HG03135 (cell line): ENCODE measurements at regions not wholly inside any gene's neighbourhood (a gene's known extent, or its start where the extent isn't known, plus 50 kb on each side); places are given as distances from the start of the nearest gene placed in this dataset.

Source experiments
- ATAC-seq: cut with Tn5 transposase; IDR thresholded peaks from one replicate; pipeline ENCODE4 v1.9.1; 2021; ENCODE audit warnings: mild to moderate bottlenecking, moderate library complexity; ENCODE audit not compliant: unreplicated experiment

GRCh38 chr13:27014406-27015359 is 156.9 kb downstream of the USP12 start:
- ATAC-seq = no peak

GRCh38 chr13:27012482-27013197 is 159.0 kb downstream of the USP12 start:
- ATAC-seq = no peak

GRCh38 chr13:27011661-27012060 is 159.9 kb downstream of the USP12 start:
- ATAC-seq = no peak

GRCh38 chr13:27008733-27009132 is 162.9 kb downstream of the USP12 start:
- no peak for ATAC-seq

- no peak for ATAC-seq
These were observed 164.4 kb downstream of the USP12 start for GRCh38 chr13:27007166-27007565.

- no peak for ATAC-seq
These were observed 165.0 kb downstream of the USP12 start for GRCh38 chr13:27006519-27007161.

- ATAC-seq = no peak
These were observed 165.6 kb downstream of the USP12 start for GRCh38 chr13:27005976-27006518.

- ATAC-seq = no peak
These were observed 166.1 kb downstream of the USP12 start for GRCh38 chr13:27005556-27005955.

GRCh38 chr13:27004866-27005265 is 166.7 kb downstream of the USP12 start:
- ATAC-seq = no peak

GRCh38 chr13:27004326-27004725 is 167.3 kb downstream of the USP12 start:
- ATAC-seq = no peak

GRCh38 chr13:27001705-27002104 is 169.9 kb downstream of the USP12 start:
- ATAC-seq = no peak

GRCh38 chr13:27000686-27001085 is 170.9 kb downstream of the USP12 start:
- no peak for ATAC-seq

- no peak for ATAC-seq
These were observed 172.1 kb downstream of the USP12 start for GRCh38 chr13:26999499-26999898.

- ATAC-seq = no peak
These were observed 173.3 kb downstream of the USP12 start for GRCh38 chr13:26998292-26998691.

GRCh38 chr13:26996965-26997752 is 174.5 kb downstream of the USP12 start:
- ATAC-seq = peak; percentile 79

GRCh38 chr13:26995159-26995558 is 176.5 kb downstream of the USP12 start:
- no peak for ATAC-seq

GRCh38 chr13:26993780-26994179 is 177.8 kb downstream of the USP12 start:
- no peak for ATAC-seq

- ATAC-seq = no peak
These were observed 178.5 kb downstream of the USP12 start for GRCh38 chr13:26992951-26993719.

GRCh38 chr13:26991508-26992181 is 180.0 kb downstream of the USP12 start:
- no peak for ATAC-seq
